ENCODE measurements at regions not wholly inside any gene's neighbourhood (a gene's known extent, or its start where the extent isn't known, plus 50 kb on each side); places are given as distances from the start of the nearest gene placed in this dataset.

DNA sequence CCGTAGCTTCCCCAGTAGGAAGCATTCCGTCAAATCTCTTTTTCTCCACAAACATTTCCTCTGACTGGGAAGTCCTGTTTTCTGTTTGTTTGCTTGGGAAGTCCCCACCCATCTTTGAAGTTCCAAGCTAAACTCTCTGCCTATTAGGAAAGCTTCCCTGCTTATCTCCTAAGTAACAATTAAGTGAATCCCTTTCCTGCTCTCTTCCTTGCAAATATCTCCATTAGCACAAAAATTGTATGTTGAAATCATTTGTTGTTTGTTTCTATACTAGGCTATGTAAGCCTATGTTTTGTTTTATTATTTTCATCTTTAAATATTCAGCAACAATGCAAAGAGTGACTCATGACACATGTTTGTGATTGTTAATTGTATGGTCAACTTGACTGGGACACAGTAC lies 812.6 kb upstream of the LRATD1 start:
- TF ChIP-seq, protein P1, sequence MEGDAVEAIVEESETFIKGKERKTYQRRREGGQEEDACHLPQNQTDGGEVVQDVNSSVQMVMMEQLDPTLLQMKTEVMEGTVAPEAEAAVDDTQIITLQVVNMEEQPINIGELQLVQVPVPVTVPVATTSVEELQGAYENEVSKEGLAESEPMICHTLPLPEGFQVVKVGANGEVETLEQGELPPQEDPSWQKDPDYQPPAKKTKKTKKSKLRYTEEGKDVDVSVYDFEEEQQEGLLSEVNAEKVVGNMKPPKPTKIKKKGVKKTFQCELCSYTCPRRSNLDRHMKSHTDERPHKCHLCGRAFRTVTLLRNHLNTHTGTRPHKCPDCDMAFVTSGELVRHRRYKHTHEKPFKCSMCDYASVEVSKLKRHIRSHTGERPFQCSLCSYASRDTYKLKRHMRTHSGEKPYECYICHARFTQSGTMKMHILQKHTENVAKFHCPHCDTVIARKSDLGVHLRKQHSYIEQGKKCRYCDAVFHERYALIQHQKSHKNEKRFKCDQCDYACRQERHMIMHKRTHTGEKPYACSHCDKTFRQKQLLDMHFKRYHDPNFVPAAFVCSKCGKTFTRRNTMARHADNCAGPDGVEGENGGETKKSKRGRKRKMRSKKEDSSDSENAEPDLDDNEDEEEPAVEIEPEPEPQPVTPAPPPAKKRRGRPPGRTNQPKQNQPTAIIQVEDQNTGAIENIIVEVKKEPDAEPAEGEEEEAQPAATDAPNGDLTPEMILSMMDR (IDR thresholded peaks at IDR 0.05; ENCODE audit: low read depth, low read length, poor library complexity, severe bottlenecking), result no peak
- no peak for TF ChIP-seq EZH2phosphoT487 (IDR thresholded peaks at IDR 0.05; ENCODE audit: borderline replicate concordance, low read length)

Data from DOHH2 (cell line).